Stimulated activated CD4-positive, alpha-beta T cell treated with anti-CD3 and anti-CD28 coated beads, TNF-alpha, amount 100 ng/mL, for 1 hour (primary cell): ENCODE measurements at regions not wholly inside any gene's neighbourhood (a gene's known extent, or its start where the extent isn't known, plus 50 kb on each side); places are given as distances from the start of the nearest gene placed in this dataset.

Experiments used
- DNase-seq, 3 donors: peaks; one replicate each; pipeline ENCODE4 v3.0.0-alpha.2; 2020; ENCODE audit warnings: low read depth in 3 of 3, low spot score in 1 of 3

DNA sequence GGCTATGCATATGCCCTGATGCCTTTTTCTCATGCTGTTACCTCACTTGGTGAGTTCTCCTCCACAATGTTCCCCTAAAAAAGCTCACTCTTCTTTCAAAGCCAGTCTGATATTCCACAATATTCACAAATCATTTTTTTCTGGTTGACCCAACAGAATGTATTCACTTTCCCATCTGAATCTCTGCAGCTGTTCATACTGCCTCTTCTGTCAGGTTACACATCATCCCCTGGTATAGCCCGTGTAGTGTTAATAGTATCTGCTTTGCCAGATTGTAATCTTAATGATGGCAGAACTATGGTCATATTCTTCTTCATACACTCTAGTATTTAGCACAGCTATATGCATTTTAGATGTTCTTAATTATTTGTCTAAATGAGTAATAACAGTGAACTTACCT, 544.3 kb downstream of the EFNB2 start:
- no peak for DNase-seq

- no peak for DNase-seq
Measured at GRCh38 chr13:105990256-105990958, 545.1 kb downstream of the EFNB2 start.

DNA sequence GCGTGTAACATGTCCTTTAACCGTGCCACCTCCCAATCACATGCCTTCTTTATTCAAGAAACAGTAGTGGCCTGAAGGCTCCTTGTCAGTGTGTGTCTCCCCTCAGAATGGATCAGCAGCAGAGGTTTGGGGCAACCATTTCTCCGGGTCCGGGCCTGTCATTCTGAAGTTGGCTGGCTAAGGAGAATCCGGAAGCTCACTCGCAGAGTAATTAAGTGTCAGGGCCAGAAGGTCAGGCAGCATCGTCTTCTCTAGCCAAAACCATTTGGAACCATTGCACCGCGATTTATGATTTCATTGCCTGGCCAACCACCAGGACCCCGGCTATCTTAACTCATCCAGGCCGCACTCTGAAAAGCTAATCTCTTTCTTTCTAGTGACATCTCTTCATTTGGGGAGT, 550.8 kb downstream of the EFNB2 start:
- no peak for DNase-seq

GRCh38 chr13:105984236-105984635, 551.2 kb downstream of the EFNB2 start:
- DNase-seq = no peak

- no peak for DNase-seq
Measured at GRCh38 chr13:105982219-105982930, 553.1 kb downstream of the EFNB2 start.

GRCh38 chr13:105979131-105980011, 556.1 kb downstream of the EFNB2 start:
- no peak for DNase-seq

DNA sequence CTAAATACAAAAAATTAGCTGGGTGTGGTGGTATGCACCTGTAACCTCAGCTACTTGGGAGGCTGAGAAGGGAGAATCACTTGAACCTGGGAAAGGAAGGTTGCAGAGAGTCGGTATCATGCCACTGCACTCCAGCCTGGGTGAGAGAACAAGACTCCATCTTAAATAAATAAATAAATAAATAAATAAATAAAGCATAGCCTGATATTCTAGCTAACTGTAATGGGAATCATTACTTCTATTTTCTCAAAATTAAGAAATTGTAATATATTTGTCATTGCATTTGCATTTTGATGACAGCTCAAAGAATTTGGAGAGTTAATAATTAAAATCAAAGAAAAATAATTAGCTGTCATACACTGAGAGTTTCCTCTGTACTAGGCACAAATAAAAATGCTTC, 561.1 kb downstream of the EFNB2 start:
- DNase-seq = no peak

DNA sequence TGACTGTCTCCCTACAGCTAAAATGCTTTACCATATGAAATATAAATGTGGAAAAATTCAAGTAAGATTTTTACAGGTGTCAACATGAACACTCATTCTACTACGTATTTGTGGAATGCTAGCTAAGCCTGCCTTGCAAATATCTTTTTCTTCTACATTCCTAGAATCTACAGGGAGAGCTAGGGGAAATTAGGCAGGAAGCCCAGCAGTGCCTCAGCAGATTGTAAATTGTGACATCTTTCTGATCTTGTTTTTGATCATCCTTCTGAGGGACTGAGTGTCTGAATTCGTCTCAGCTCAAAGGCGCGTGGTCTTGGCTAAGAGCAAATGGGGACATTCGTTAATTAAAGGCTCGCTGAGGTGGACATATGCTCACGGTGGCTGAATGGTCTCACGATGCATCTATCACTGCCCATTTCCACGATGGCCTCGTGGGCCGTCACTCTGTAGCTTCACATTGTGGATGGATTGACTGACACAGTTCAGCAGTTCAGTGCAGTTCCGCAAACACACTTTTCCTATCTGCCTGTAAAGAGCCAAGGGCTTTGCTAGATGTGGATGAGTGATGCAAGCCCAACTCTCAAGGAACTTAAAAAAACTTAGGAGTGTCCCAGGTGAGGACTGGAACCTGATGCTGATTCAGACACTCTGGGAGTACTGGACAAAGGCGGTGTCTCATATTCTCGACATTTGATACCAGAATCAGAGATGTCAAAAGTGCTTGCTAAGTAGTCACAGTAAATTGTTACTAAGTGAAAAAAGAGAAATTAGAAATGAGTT, 562.5 kb downstream of the EFNB2 start:
- no peak for DNase-seq

DNA sequence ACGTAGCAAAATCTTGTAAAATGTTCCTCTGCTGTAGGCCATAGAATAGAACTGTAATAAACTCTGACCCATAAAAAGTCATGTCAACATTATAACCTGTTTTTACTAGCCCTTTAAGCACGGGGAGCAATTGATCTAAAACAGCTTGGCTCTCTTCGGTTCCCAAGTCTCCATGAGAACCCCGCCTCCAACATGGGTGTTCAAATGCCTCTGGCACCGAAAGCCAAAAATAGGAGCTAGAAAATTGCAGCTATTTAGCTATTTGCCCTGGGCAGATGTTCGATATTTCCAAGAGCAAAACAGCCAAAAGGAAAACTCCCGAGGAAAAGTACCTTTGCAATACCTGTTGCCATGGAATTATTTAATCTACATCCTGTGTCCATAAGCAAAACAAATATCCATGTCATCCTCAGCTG, 563.1 kb downstream of the EFNB2 start:
- no peak for DNase-seq

GRCh38 chr13:105971738-105972137, 563.7 kb downstream of the EFNB2 start:
- no peak for DNase-seq

GRCh38 chr13:105971312-105971711, 564.1 kb downstream of the EFNB2 start:
- no peak for DNase-seq

- DNase-seq = no peak
Measured at GRCh38 chr13:105969761-105970160, 565.7 kb downstream of the EFNB2 start.

DNA sequence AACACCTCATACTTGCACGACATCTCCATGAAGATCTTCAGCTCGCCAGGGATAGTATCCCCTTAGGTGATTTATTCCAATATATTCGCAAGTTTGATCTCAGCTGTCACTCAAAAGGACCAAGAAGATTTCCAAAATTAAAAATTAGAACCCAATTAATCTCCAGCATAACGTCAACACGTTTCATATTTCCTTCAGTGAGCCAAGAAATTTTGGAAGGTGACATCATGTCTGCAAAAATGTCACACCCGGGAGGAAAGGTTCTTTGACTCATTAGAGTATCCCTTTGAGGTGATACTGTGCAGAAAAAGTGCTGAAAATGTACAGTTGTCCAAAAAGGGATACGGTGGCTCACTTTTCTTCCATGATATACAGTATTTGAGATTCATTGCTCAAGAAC, 569.6 kb downstream of the EFNB2 start:
- DNase-seq = no peak

- DNase-seq = no peak
Measured at GRCh38 chr13:105962080-105962479, 573.4 kb downstream of the EFNB2 start.

- DNase-seq = no peak
Measured at GRCh38 chr13:105961438-105961837, 574.0 kb downstream of the EFNB2 start.

DNA sequence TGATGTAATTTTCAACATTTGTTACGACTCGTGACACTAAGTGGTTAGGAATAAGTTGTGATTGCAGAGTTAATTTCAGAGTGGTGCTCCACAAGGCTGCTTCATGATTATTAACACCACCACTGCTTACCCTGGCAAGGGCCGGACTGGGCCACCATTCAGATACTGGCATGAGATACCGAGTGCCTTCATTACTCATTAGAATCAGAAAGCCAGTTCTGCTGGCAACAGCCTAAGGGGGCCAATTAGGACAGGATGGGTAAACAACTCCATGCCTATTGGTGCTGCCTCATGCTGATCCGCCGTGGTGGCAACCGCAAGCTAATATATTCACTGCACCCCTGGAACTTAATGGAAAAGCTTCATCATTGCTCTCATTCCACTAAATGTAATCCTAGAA, 575.1 kb downstream of the EFNB2 start:
- DNase-seq = no peak

DNA sequence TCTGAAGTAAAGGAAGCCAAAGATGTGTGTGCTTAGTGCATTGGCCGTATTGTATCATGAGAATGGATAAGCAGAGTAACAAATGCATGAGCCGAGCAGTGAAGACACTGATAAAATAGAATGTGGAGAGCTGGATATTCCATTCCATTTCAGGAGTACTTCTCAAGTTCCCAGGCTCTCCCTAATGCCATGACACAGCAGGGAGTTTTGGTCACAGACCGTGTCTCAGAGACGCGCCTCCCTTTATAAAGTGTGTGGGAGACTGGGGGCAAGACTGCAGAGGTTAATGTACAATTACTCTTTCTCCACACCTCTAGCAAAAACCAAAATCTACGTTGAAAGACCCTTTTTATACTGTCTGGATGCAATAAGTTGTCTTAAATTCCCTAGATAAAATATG, 575.6 kb downstream of the EFNB2 start:
- no peak for DNase-seq

- DNase-seq = no peak
Measured at GRCh38 chr13:105957769-105958438, 577.6 kb downstream of the EFNB2 start.

GRCh38 chr13:105956921-105957320, 578.5 kb downstream of the EFNB2 start:
- no peak for DNase-seq

DNA sequence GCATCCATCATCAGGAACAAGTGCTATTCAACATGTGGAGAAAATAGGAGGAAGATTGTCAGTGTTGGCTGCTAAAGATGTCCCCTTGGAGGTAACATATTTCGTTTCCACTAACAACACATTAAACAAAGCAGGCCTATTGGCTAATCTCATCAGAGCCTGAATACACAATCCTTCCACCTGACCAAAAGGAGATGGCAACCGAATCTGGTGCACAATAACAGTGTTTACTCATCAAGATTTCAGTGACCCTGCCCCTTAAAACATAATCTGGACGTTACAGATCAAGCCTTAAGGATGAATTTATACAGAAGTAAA, 582.5 kb downstream of the EFNB2 start:
- no peak for DNase-seq
